Fibroblast of lung (primary cell): ENCODE measurements at regions not wholly inside any gene's neighbourhood (a gene's known extent, or its start where the extent isn't known, plus 50 kb on each side); places are given as distances from the start of the nearest gene placed in this dataset.

ENCODE experiments used
- DNase-seq, 2 donors: peaks; one replicate each; pipeline versions ENCODE4 v3.0.0 to v3.0.0-alpha.2; 2010; ENCODE audit warnings: low read depth in 2 of 2
- H2AFZ ChIP-seq: 2 replicates; pipeline ENCODE4 v1.5.1; 2012; ENCODE audit warnings: low read length, control low read depth, inconsistent platforms
- H3K27ac ChIP-seq: 2 replicates; pipeline ENCODE4 v1.5.1; 2011; ENCODE audit warnings: low read length, control low read depth; ENCODE audit not compliant: insufficient read depth
- H3K27me3 ChIP-seq: 2 replicates; pipeline ENCODE4 v1.5.1; 2011; ENCODE audit warnings: mild to moderate bottlenecking, low read length; ENCODE audit not compliant: control insufficient read depth, insufficient read depth
- H3K36me3 ChIP-seq: 2 replicates; pipeline ENCODE4 v1.5.1; 2011; ENCODE audit warnings: low read length; ENCODE audit not compliant: control insufficient read depth, insufficient read depth
- H3K4me1 ChIP-seq: 2 replicates; pipeline ENCODE4 v1.5.1; 2011; ENCODE audit warnings: low read length; ENCODE audit not compliant: control insufficient read depth, insufficient read depth; ENCODE audit errors: extremely low read depth
- H3K4me2 ChIP-seq: 2 replicates; pipeline ENCODE4 v1.5.1; 2011; ENCODE audit warnings: low read length, control low read depth; ENCODE audit not compliant: insufficient read depth; ENCODE audit errors: extremely low read depth
- H3K4me3 ChIP-seq, 4 experiments: fragments of 200-600 bp in 1 of 4; sonication (generic) in 1 of 4; replicated peaks in 1 of 4; 2 replicates each; pipeline ENCODE4 v1.5.1; 2011 to 2016; ENCODE audit warnings: low read length in 4 of 4, low read depth in 3 of 4, mild to moderate bottlenecking in 3 of 4, control low read depth in 2 of 4, inconsistent platforms in 1 of 4, mixed read lengths in 1 of 4; ENCODE audit not compliant: insufficient read depth in 1 of 4; ENCODE audit errors: control extremely low read depth in 1 of 4
- H3K79me2 ChIP-seq: 2 replicates; pipeline ENCODE4 v1.5.1; 2012; ENCODE audit warnings: mild to moderate bottlenecking, low read length, inconsistent platforms; ENCODE audit not compliant: control insufficient read depth, insufficient read depth
- H3K9ac ChIP-seq: 2 replicates; pipeline ENCODE4 v1.5.1; 2011; ENCODE audit warnings: mild to moderate bottlenecking, low read length, control low read depth; ENCODE audit not compliant: insufficient read depth
- H3K9me3 ChIP-seq: 2 replicates; pipeline ENCODE4 v1.5.1; 2012; ENCODE audit warnings: low read depth, low read length; ENCODE audit not compliant: control insufficient read depth, insufficient read depth
- H4K20me1 ChIP-seq: 2 replicates; pipeline ENCODE4 v1.5.1; 2011; ENCODE audit warnings: low read length; ENCODE audit not compliant: control insufficient read depth, insufficient read depth; ENCODE audit errors: extremely low read depth
- CTCF ChIP-seq, 2 donors: IDR thresholded peaks in 1 of 2; conservative IDR thresholded peaks in 1 of 2; 1 replicate in 1 of 2; 2 replicates in 1 of 2; pipeline ENCODE4 v1.5.1; 2011 to 2012; ENCODE audit warnings: low read length in 2 of 2, control low read depth in 1 of 2, inconsistent platforms in 1 of 2, low read depth in 1 of 2, mild to moderate bottlenecking in 1 of 2
- EZH2 ChIP-seq: IDR thresholded peaks from 2 replicates; pipeline ENCODE4 v1.5.1; 2012; ENCODE audit warnings: low read length, control low read depth, mild to moderate bottlenecking; ENCODE audit errors: missing control alignments

GRCh38 chr14:71610797-71611196 lies 321.4 kb upstream of the RGS6 start:
- DNase-seq, result no peak
- Histone ChIP-seq H3K9ac (no peak overlapping the region), H4K20me1 (no peaks in the 10 kb centered on the region), H3K4me1 (no peaks in the 10 kb centered on the region), H3K9me3 (no peaks in the 10 kb centered on the region), H2AFZ (no peak overlapping the region), H3K36me3 (no peaks in the 10 kb centered on the region), H3K79me2 (peaks cover 2% of the 10 kb centered on the region), H3K4me2 (no peak overlapping the region), H3K4me3 (no peak overlapping the region), H3K27ac (no peak overlapping the region), H3K27me3 (no peaks in the 10 kb centered on the region)
- TF ChIP-seq EZH2, result no peak

GRCh38 chr14:71613168-71613567 lies 319.1 kb upstream of the RGS6 start:
- Histone ChIP-seq H3K27ac (no peak overlapping the region), H3K4me3 (no peak overlapping the region), H3K79me2 (no peaks in the 10 kb centered on the region), H2AFZ (no peak overlapping the region), H4K20me1 (no peaks in the 10 kb centered on the region), H3K9me3 (no peaks in the 10 kb centered on the region), H3K36me3 (no peaks in the 10 kb centered on the region), H3K4me1 (no peaks in the 10 kb centered on the region), H3K27me3 (no peaks in the 10 kb centered on the region), H3K4me2 (no peak overlapping the region), H3K9ac (no peak overlapping the region)
- no peak for DNase-seq
- no peak for TF ChIP-seq EZH2
- no peak for TF ChIP-seq CTCF (conservative IDR thresholded peaks at IDR 0.05 in 1 of 2, IDR thresholded peaks at IDR 0.05 in 1 of 2; ENCODE audit: low read depth in 1 of 2, low read length in 2 of 2)

- no peaks in the 10 kb centered on the region for H3K79me2 ChIP-seq
- H3K9ac ChIP-seq, result no peak overlapping the region
- H3K27me3 ChIP-seq, result no peaks in the 10 kb centered on the region
These were observed 316.2 kb upstream of the RGS6 start for GRCh38 chr14:71616013-71616412.

More at GRCh38 chr14:71616013-71616412, 316.2 kb upstream of the RGS6 start:
- Histone ChIP-seq H3K9me3 (no peaks in the 10 kb centered on the region), H3K4me3 (no peak overlapping the region), H3K36me3 (no peaks in the 10 kb centered on the region), H3K4me1 (peaks cover 3% of the 10 kb centered on the region), H3K27ac (no peak overlapping the region), H2AFZ (no peak overlapping the region), H3K4me2 (no peak overlapping the region), H4K20me1 (no peaks in the 10 kb centered on the region)
- TF ChIP-seq EZH2, result no peak
- TF ChIP-seq CTCF (conservative IDR thresholded peaks at IDR 0.05 in 1 of 2, IDR thresholded peaks at IDR 0.05 in 1 of 2; ENCODE audit: low read depth in 1 of 2, low read length in 2 of 2), result no peak
- DNase-seq, result no peak
